HT-29 (cell line): ENCODE measurements at regions not wholly inside any gene's neighbourhood (a gene's known extent, or its start where the extent isn't known, plus 50 kb on each side); places are given as distances from the start of the nearest gene placed in this dataset.
"Not testable (repeated sequence)": the region's sequence is repeated elsewhere in the genome, so short reads cannot be mapped to it uniquely, and the experiment has no call there.

Experiments used
- DNase-seq: peaks from one replicate; pipeline ENCODE4 v3.0.0-alpha.2; 2015; ENCODE audit warnings: low spot score

GRCh38 chr17:83159204-83160049 is 80.0 kb downstream of the METRNL start:
- DNase-seq: no peak

GRCh38 chr17:83160443-83161297 is 81.3 kb downstream of the METRNL start:
- no peak for DNase-seq

- DNase-seq: no peak
Measured at GRCh38 chr17:83161298-83162034, 82.1 kb downstream of the METRNL start.

- DNase-seq: no peak
Measured at GRCh38 chr17:83162035-83162745, 82.8 kb downstream of the METRNL start.

GRCh38 chr17:83164490-83164889 is 85.1 kb downstream of the METRNL start:
- no peak for DNase-seq

- no peak for DNase-seq
Measured at GRCh38 chr17:83170571-83171260, 91.3 kb downstream of the METRNL start.

- no peak for DNase-seq
Measured at GRCh38 chr17:83171661-83172060, 92.3 kb downstream of the METRNL start.

- not testable (repeated sequence) for DNase-seq
Measured at GRCh38 chr17:83172099-83172498, 92.7 kb downstream of the METRNL start.

GRCh38 chr17:83172646-83173045 is 93.2 kb downstream of the METRNL start:
- not testable (repeated sequence) for DNase-seq

- not testable (repeated sequence) for DNase-seq
Measured at GRCh38 chr17:83173180-83173913, 93.9 kb downstream of the METRNL start.

GRCh38 chr17:83173914-83174361 is 94.5 kb downstream of the METRNL start:
- DNase-seq: no peak

GRCh38 chr17:83174362-83175118 is 95.1 kb downstream of the METRNL start:
- DNase-seq: no peak

GRCh38 chr17:83175119-83175821 is 95.9 kb downstream of the METRNL start:
- DNase-seq: no peak

GRCh38 chr17:83175822-83176622 is 96.6 kb downstream of the METRNL start:
- no peak for DNase-seq

GRCh38 chr17:83176623-83177583 is 97.5 kb downstream of the METRNL start:
- no peak for DNase-seq
